Panc1 (cell line): ENCODE measurements at regions not wholly inside any gene's neighbourhood (a gene's known extent, or its start where the extent isn't known, plus 50 kb on each side); places are given as distances from the start of the nearest gene placed in this dataset.

ENCODE experiments used
- ATAC-seq: fragments of 200-7000 bp; cut with Tn5 transposase; 2 replicates; pipeline ENCODE4 v1.9.1; 2020; ENCODE audit warnings: mild to moderate bottlenecking, moderate library complexity
- BruUV-seq: library from RNA; stranded (reverse); fragments of 400-500 nt; replicated peaks from 2 replicates; lab custom pipeline; 2021; lab: Mats Ljungman, UMichigan
- CTCF ChIA-PET: fragments of 300-600 bp; sonication (Branson Sonifier 250); formaldehyde crosslinking; loops from one replicate; lab custom pipeline; 2022; ENCODE audit warnings: antibody characterized with exemption; lab: Charles Lee
- POLR2A ChIA-PET: fragments of 300-600 bp; sonication (Branson Sonifier 250); formaldehyde crosslinking; loops from one replicate; lab custom pipeline; 2022; ENCODE audit warnings: antibody characterized with exemption; lab: Charles Lee
- DNase-seq: peaks from one replicate; pipeline ENCODE4 v3.0.0-alpha.2; 2010; ENCODE audit warnings: low read depth, low spot score
- H3K27ac ChIP-seq: 2 replicates; pipeline ENCODE4 v1.5.1; 2011; ENCODE audit warnings: mild to moderate bottlenecking, low read length, inconsistent platforms
- H3K27me3 ChIP-seq: fragments of 200-500 bp; sonication (Bioruptor generic); 2 replicates; pipeline ENCODE4 v1.6.0; 2014; ENCODE audit warnings: low read length, inconsistent platforms; ENCODE audit not compliant: control insufficient read depth, insufficient read depth
- H3K36me3 ChIP-seq: fragments of 200-500 bp; sonication (Bioruptor generic); 2 replicates; pipeline ENCODE4 v1.5.1; 2014; ENCODE audit warnings: inconsistent platforms, mild to moderate bottlenecking, low read length, moderate library complexity; ENCODE audit not compliant: control insufficient read depth, insufficient read depth
- H3K4me1 ChIP-seq: 2 replicates; pipeline ENCODE4 v1.5.1; 2011; ENCODE audit warnings: inconsistent platforms, mild to moderate bottlenecking, low read length, moderate library complexity; ENCODE audit not compliant: control insufficient read depth, insufficient read depth
- H3K4me3 ChIP-seq, 2 experiments: 2 replicates each; pipeline ENCODE4 v1.5.1; 2011 to 2012; ENCODE audit warnings: low read depth in 2 of 2, low read length in 2 of 2, mild to moderate bottlenecking in 2 of 2, inconsistent platforms in 1 of 2, moderate library complexity in 1 of 2
- H3K9me3 ChIP-seq: fragments of 200-500 bp; sonication (Bioruptor generic); 2 replicates; pipeline ENCODE4 v1.5.1; 2014; ENCODE audit warnings: low read depth, mild to moderate bottlenecking, inconsistent platforms, low read length, moderate library complexity; ENCODE audit not compliant: control insufficient read depth, insufficient read depth
- CTCF ChIP-seq: fragments of 450-650 bp; IDR thresholded peaks from 2 replicates; pipeline ENCODE4 v1.5.1; 2017; ENCODE audit warnings: mild to moderate bottlenecking
- POLR2AphosphoS5 ChIP-seq: IDR thresholded peaks from 2 replicates; pipeline ENCODE4 v1.6.1; 2012; ENCODE audit warnings: mild to moderate bottlenecking, low read depth, low read length, moderate library complexity
- SIN3A ChIP-seq: IDR thresholded peaks from 2 replicates; pipeline ENCODE4 v1.6.1; 2012; ENCODE audit warnings: low read depth, mild to moderate bottlenecking, low read length, moderate library complexity, borderline replicate concordance; ENCODE audit not compliant: insufficient read depth
- TCF7L2 ChIP-seq: IDR thresholded peaks from 2 replicates; pipeline ENCODE4 v1.6.1; 2011; ENCODE audit warnings: mild to moderate bottlenecking, low read depth, low read length, inconsistent platforms
- in situ Hi-C: cut with HindIII; loops from 2 replicates; pipeline ENCODE4 v1.10.0; 2016; ENCODE audit warnings: low sequenced_read_pairs, low pct_unique_long_range_greater_than_20kb
- intact Hi-C: fragments of 100-400 bp; cut with micrococcal nuclease; formaldehyde crosslinking; loops from one replicate; pipeline ENCODE4 v1.10.0; 2022; ENCODE audit not compliant: unreplicated experiment
- TF ChIP-seq, protein P1 (sequence below), 2 experiments: IDR thresholded peaks; 2 replicates each; pipeline ENCODE4 v1.6.1; 2011 to 2012; ENCODE audit warnings: low read depth in 2 of 2, control low read depth in 1 of 2, low read length in 1 of 2, mild to moderate bottlenecking in 1 of 2, moderate library complexity in 1 of 2; ENCODE audit not compliant: insufficient read depth in 1 of 2

DNA sequence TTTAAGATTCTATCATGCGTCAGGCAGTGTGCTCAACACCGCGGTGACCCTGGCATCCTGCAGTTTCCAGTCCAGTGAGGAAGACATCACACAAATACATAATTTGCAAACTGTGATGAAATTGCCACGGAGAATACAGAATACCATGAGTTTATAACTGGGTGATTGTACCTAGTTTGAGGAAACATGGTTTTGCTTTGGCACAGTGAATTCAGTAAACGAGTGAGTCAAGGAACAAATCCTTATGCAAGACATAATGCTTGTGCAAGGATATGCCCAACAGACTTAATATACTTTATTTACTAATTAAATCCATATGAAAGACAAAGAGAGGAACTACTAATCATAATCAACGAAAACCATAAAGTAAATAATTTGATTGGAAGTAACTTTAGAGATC is 311.8 kb upstream of the TMTC1 start:
- H3K36me3 ChIP-seq, result no peaks in the 10 kb centered on the region
- DNase-seq, result no peak
- BruUV-seq, result no TSS peak
- H3K9me3 ChIP-seq, result no peaks in the 10 kb centered on the region
- no peak overlapping the region for H3K27ac ChIP-seq
- H3K4me1 ChIP-seq, result no peaks in the 10 kb centered on the region
- POLR2A ChIA-PET, result no interaction called here
- H3K27me3 ChIP-seq, result no peaks in the 10 kb centered on the region
- CTCF ChIA-PET, result no interaction called here
- intact Hi-C loops (no loop called here), in situ Hi-C loops (no loop called here)
- H3K4me3 ChIP-seq, result no peak overlapping the region
- no peak for ATAC-seq
- TF ChIP-seq SIN3A, result no peak
- no peak for TF ChIP-seq TCF7L2
- TF ChIP-seq, protein P1, sequence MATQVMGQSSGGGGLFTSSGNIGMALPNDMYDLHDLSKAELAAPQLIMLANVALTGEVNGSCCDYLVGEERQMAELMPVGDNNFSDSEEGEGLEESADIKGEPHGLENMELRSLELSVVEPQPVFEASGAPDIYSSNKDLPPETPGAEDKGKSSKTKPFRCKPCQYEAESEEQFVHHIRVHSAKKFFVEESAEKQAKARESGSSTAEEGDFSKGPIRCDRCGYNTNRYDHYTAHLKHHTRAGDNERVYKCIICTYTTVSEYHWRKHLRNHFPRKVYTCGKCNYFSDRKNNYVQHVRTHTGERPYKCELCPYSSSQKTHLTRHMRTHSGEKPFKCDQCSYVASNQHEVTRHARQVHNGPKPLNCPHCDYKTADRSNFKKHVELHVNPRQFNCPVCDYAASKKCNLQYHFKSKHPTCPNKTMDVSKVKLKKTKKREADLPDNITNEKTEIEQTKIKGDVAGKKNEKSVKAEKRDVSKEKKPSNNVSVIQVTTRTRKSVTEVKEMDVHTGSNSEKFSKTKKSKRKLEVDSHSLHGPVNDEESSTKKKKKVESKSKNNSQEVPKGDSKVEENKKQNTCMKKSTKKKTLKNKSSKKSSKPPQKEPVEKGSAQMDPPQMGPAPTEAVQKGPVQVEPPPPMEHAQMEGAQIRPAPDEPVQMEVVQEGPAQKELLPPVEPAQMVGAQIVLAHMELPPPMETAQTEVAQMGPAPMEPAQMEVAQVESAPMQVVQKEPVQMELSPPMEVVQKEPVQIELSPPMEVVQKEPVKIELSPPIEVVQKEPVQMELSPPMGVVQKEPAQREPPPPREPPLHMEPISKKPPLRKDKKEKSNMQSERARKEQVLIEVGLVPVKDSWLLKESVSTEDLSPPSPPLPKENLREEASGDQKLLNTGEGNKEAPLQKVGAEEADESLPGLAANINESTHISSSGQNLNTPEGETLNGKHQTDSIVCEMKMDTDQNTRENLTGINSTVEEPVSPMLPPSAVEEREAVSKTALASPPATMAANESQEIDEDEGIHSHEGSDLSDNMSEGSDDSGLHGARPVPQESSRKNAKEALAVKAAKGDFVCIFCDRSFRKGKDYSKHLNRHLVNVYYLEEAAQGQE (IDR thresholded peaks at IDR 0.05; ENCODE audit: insufficient read depth in 1 of 2, low read depth in 2 of 2, low read length in 1 of 2), result no peak
- no peak for TF ChIP-seq CTCF
- no peak for TF ChIP-seq POLR2AphosphoS5

DNA sequence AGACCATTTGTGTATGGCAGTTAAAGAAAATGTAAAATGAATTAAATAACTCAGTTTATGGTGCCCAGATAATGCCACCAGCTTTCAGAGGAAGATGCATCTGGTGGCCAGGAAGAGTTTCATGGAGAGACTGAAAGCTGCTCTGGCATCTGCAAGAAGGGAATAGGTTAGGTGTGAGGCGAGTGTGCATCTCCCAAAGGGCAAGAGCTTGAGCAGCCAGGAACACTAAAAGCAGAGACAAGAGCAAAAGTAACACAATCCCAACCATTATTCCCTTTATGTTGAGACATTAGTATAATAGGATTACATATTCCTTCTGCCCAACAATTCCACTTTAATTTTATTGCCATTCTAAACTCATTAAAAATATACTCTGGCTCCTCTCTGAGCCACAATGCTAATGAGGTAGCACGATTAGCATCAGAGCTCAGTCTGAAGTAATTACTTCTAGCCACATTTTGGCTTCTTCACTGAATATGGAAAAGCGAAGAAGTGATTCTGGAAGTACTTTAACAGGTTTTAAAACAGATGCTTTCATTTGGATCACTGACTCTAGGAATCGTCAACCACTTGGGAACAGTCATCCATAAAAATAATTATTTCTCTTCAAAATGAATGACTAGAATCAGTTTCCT is 309.4 kb upstream of the TMTC1 start:
- Histone ChIP-seq H3K9me3 (no peaks in the 10 kb centered on the region), H3K27ac (no peak overlapping the region), H3K4me1 (no peaks in the 10 kb centered on the region), H3K4me3 (no peak overlapping the region), H3K27me3 (no peaks in the 10 kb centered on the region), H3K36me3 (no peaks in the 10 kb centered on the region; the same call in 1 of the 2 replicates)
- in situ Hi-C loops (no loop called here), intact Hi-C loops (no loop called here)
- ChIA-PET CTCF (no interaction called here), POLR2A (no interaction called here)
- ATAC-seq (no peak), DNase-seq (no peak)
- BruUV-seq, result no TSS peak
- TF ChIP-seq SIN3A, result no peak
- TF ChIP-seq CTCF, result no peak
- TF ChIP-seq TCF7L2, result no peak
- TF ChIP-seq, protein P1 (IDR thresholded peaks at IDR 0.05; ENCODE audit: insufficient read depth in 1 of 2, low read depth in 2 of 2, low read length in 1 of 2), result no peak
- TF ChIP-seq POLR2AphosphoS5, result no peak
